ENCODE measurements at regions not wholly inside any gene's neighbourhood (a gene's known extent, or its start where the extent isn't known, plus 50 kb on each side); places are given as distances from the start of the nearest gene placed in this dataset.

DNA sequence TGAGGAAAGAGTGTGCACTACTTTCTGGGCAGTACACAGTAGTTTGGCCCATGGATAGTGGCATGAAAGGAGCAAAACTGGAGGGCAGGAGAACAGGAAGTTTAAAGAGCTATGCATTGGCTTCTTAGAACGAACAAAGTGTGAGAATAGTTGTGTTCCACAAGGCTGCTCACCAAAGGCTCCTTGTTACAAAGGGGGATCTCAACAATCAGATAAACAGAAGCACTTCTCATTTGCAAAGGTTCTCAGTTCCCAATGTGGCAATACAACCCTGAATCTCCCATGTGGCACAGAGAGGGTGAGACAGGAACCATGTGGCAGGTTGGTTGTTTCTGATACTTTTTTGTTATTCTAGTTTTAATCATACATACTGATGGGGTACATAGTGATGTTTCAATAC lies 158.4 kb downstream of the CARTPT start:
- no peak overlapping the region for H3K4me3 ChIP-seq (ENCODE audit: low read depth, low read length)
- no peak for TF ChIP-seq CTCF (IDR thresholded peaks at IDR 0.05; ENCODE audit: low read depth, low read length)

- H3K4me3 ChIP-seq (ENCODE audit: low read depth, low read length): no peak overlapping the region
- no peak for TF ChIP-seq CTCF (IDR thresholded peaks at IDR 0.05; ENCODE audit: low read depth, low read length)
These were observed 161.5 kb downstream of the CARTPT start for GRCh38 chr5:71880536-71880935.

GRCh38 chr5:71882826-71883741 lies 164.0 kb downstream of the CARTPT start:
- no peak for TF ChIP-seq CTCF (IDR thresholded peaks at IDR 0.05; ENCODE audit: low read depth, low read length)
- no peak overlapping the region for H3K4me3 ChIP-seq (ENCODE audit: low read depth, low read length)

GRCh38 chr5:71883742-71884103 lies 164.6 kb downstream of the CARTPT start:
- no peak for TF ChIP-seq CTCF (IDR thresholded peaks at IDR 0.05; ENCODE audit: low read depth, low read length)
- H3K4me3 ChIP-seq (ENCODE audit: low read depth, low read length): no peak overlapping the region

DNA sequence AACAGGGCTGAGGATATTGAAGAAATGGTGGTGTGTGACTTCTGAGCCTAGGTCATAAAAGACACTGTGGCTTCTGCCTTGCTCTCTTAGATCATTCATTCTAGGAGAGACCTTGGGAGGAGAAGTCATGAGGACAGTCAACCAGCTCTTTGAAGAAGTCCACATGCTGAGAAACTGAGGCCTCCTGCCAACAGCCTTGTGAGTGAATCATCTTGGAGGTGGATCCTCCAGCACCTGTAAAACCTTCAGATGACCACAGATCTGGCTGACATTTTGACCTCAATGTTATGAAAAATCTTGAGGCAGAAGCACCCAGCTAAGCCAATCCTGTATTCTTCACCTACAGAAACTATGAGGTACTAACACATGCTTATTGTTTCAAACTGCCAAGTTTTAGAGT lies 165.9 kb downstream of the CARTPT start:
- no peak overlapping the region for H3K4me3 ChIP-seq (ENCODE audit: low read depth, low read length)
- TF ChIP-seq CTCF (IDR thresholded peaks at IDR 0.05; ENCODE audit: low read depth, low read length): no peak

DNA sequence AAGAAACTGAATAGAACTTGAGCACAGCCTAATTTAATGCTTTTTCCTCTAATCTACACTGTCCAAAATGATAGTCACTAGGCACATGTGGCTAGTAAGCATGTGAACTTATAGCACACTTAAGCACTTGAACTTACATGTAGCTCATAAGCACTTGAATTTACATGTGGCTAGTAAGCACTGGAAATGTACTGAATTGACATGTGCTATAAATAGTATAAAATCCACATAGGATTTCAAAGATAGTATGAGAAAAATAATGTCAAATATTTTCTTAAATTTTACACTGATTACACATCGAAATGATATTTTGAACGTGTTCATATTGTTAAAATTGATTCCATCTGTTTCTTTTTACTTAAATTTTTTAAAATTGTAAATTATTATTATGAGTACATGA lies 167.3 kb downstream of the CARTPT start:
- TF ChIP-seq CTCF (IDR thresholded peaks at IDR 0.05; ENCODE audit: low read depth, low read length): no peak
- no peak overlapping the region for H3K4me3 ChIP-seq (ENCODE audit: low read depth, low read length)

GRCh38 chr5:71887680-71888079 lies 168.6 kb downstream of the CARTPT start:
- H3K4me3 ChIP-seq (ENCODE audit: low read depth, low read length): peak overlapping the region; percentile 32
- TF ChIP-seq CTCF (IDR thresholded peaks at IDR 0.05; ENCODE audit: low read depth, low read length): no peak
